Panc1 (cell line): ENCODE measurements at regions not wholly inside any gene's neighbourhood (a gene's known extent, or its start where the extent isn't known, plus 50 kb on each side); places are given as distances from the start of the nearest gene placed in this dataset.

Experiments used
- ATAC-seq: fragments of 200-7000 bp; cut with Tn5 transposase; 2 replicates; pipeline ENCODE4 v1.9.1; 2020; ENCODE audit warnings: mild to moderate bottlenecking, moderate library complexity
- BruUV-seq: library from RNA; stranded (reverse); fragments of 400-500 nt; replicated peaks from 2 replicates; lab custom pipeline; 2021; lab: Mats Ljungman, UMichigan
- CTCF ChIA-PET: fragments of 300-600 bp; sonication (Branson Sonifier 250); formaldehyde crosslinking; loops from one replicate; lab custom pipeline; 2022; ENCODE audit warnings: antibody characterized with exemption; lab: Charles Lee
- POLR2A ChIA-PET: fragments of 300-600 bp; sonication (Branson Sonifier 250); formaldehyde crosslinking; loops from one replicate; lab custom pipeline; 2022; ENCODE audit warnings: antibody characterized with exemption; lab: Charles Lee
- DNase-seq: peaks from one replicate; pipeline ENCODE4 v3.0.0-alpha.2; 2010; ENCODE audit warnings: low read depth, low spot score
- H3K27ac ChIP-seq: 2 replicates; pipeline ENCODE4 v1.5.1; 2011; ENCODE audit warnings: mild to moderate bottlenecking, low read length, inconsistent platforms
- H3K27me3 ChIP-seq: fragments of 200-500 bp; sonication (Bioruptor generic); 2 replicates; pipeline ENCODE4 v1.6.0; 2014; ENCODE audit warnings: low read length, inconsistent platforms; ENCODE audit not compliant: control insufficient read depth, insufficient read depth
- H3K36me3 ChIP-seq: fragments of 200-500 bp; sonication (Bioruptor generic); 2 replicates; pipeline ENCODE4 v1.5.1; 2014; ENCODE audit warnings: inconsistent platforms, mild to moderate bottlenecking, low read length, moderate library complexity; ENCODE audit not compliant: control insufficient read depth, insufficient read depth
- H3K4me1 ChIP-seq: 2 replicates; pipeline ENCODE4 v1.5.1; 2011; ENCODE audit warnings: inconsistent platforms, mild to moderate bottlenecking, low read length, moderate library complexity; ENCODE audit not compliant: control insufficient read depth, insufficient read depth
- H3K4me3 ChIP-seq, 2 experiments: 2 replicates each; pipeline ENCODE4 v1.5.1; 2011 to 2012; ENCODE audit warnings: low read depth in 2 of 2, low read length in 2 of 2, mild to moderate bottlenecking in 2 of 2, inconsistent platforms in 1 of 2, moderate library complexity in 1 of 2
- H3K9me3 ChIP-seq: fragments of 200-500 bp; sonication (Bioruptor generic); 2 replicates; pipeline ENCODE4 v1.5.1; 2014; ENCODE audit warnings: low read depth, mild to moderate bottlenecking, inconsistent platforms, low read length, moderate library complexity; ENCODE audit not compliant: control insufficient read depth, insufficient read depth
- CTCF ChIP-seq: fragments of 450-650 bp; IDR thresholded peaks from 2 replicates; pipeline ENCODE4 v1.5.1; 2017; ENCODE audit warnings: mild to moderate bottlenecking
- POLR2AphosphoS5 ChIP-seq: IDR thresholded peaks from 2 replicates; pipeline ENCODE4 v1.6.1; 2012; ENCODE audit warnings: mild to moderate bottlenecking, low read depth, low read length, moderate library complexity
- REST ChIP-seq, 2 experiments: IDR thresholded peaks; 2 replicates each; pipeline ENCODE4 v1.6.1; 2011 to 2012; ENCODE audit warnings: low read depth in 2 of 2, control low read depth in 1 of 2, low read length in 1 of 2, mild to moderate bottlenecking in 1 of 2, moderate library complexity in 1 of 2; ENCODE audit not compliant: insufficient read depth in 1 of 2
- SIN3A ChIP-seq: IDR thresholded peaks from 2 replicates; pipeline ENCODE4 v1.6.1; 2012; ENCODE audit warnings: low read depth, mild to moderate bottlenecking, low read length, moderate library complexity, borderline replicate concordance; ENCODE audit not compliant: insufficient read depth
- TCF7L2 ChIP-seq: IDR thresholded peaks from 2 replicates; pipeline ENCODE4 v1.6.1; 2011; ENCODE audit warnings: mild to moderate bottlenecking, low read depth, low read length, inconsistent platforms
- in situ Hi-C: cut with HindIII; loops from 2 replicates; pipeline ENCODE4 v1.10.0; 2016; ENCODE audit warnings: low sequenced_read_pairs, low pct_unique_long_range_greater_than_20kb
- intact Hi-C: fragments of 100-400 bp; cut with micrococcal nuclease; formaldehyde crosslinking; loops from one replicate; pipeline ENCODE4 v1.10.0; 2022; ENCODE audit not compliant: unreplicated experiment

GRCh38 chr13:112212533-112212932 is 145.6 kb downstream of the SOX1 start:
- ATAC-seq = no peak
- Histone ChIP-seq H3K27ac (no peak overlapping the region), H3K9me3 (no peaks in the 10 kb centered on the region), H3K4me3 (no peak overlapping the region), H3K4me1 (no peaks in the 10 kb centered on the region), H3K27me3 (no peaks in the 10 kb centered on the region), H3K36me3 (no peaks in the 10 kb centered on the region)
- intact Hi-C loops (no loop called here), in situ Hi-C loops (no loop called here)
- no TSS peak for BruUV-seq
- ChIA-PET CTCF (no interaction called here), POLR2A (no interaction called here)
- no peak for DNase-seq
- TF ChIP-seq CTCF (no peak), SIN3A (no peak), POLR2AphosphoS5 (no peak), TCF7L2 (no peak), REST (IDR thresholded peaks at IDR 0.05; ENCODE audit: insufficient read depth in 1 of 2, low read depth in 2 of 2, low read length in 1 of 2) (no peak)

- POLR2A ChIA-PET = no interaction called here
- Histone ChIP-seq H3K9me3 (no peaks in the 10 kb centered on the region), H3K4me1 (no peaks in the 10 kb centered on the region), H3K36me3 (no peaks in the 10 kb centered on the region), H3K27ac (no peak overlapping the region), H3K27me3 (no peaks in the 10 kb centered on the region), H3K4me3 (no peak overlapping the region)
- intact Hi-C loops (no loop called here), in situ Hi-C loops (no loop called here)
- BruUV-seq = no TSS peak
- ATAC-seq (no peak), DNase-seq (no peak)
- no peak for TF ChIP-seq TCF7L2
- TF ChIP-seq SIN3A = no peak
- no peak for TF ChIP-seq REST (IDR thresholded peaks at IDR 0.05; ENCODE audit: insufficient read depth in 1 of 2, low read depth in 2 of 2, low read length in 1 of 2)
- no peak for TF ChIP-seq CTCF
- no peak for TF ChIP-seq POLR2AphosphoS5
- CTCF ChIA-PET = no interaction called here
Observed at GRCh38 chr13:112213467-112214255, 146.7 kb downstream of the SOX1 start.
